ENCODE measurements at regions not wholly inside any gene's neighbourhood (a gene's known extent, or its start where the extent isn't known, plus 50 kb on each side); places are given as distances from the start of the nearest gene placed in this dataset.

- in situ Hi-C loops (cut with MboI; ENCODE audit: low sequenced_read_pairs), result no loop called here
These were observed 541.0 kb downstream of the FGF9 start for GRCh38 chr13:22211876-22212275.

- in situ Hi-C loops (cut with MboI; ENCODE audit: low sequenced_read_pairs), result no loop called here
These were observed 541.7 kb downstream of the FGF9 start for GRCh38 chr13:22212576-22212975.

- in situ Hi-C loops (cut with MboI; ENCODE audit: low sequenced_read_pairs), result no loop called here
These were observed 543.3 kb downstream of the FGF9 start for GRCh38 chr13:22214184-22214583.

GRCh38 chr13:22218797-22219196 is 547.9 kb downstream of the FGF9 start:
- in situ Hi-C loops (cut with MboI; ENCODE audit: low sequenced_read_pairs), result no loop called here

- in situ Hi-C loops (cut with MboI; ENCODE audit: low sequenced_read_pairs), result no loop called here
These were observed 548.8 kb downstream of the FGF9 start for GRCh38 chr13:22219709-22220108.

GRCh38 chr13:22220151-22221135 is 549.6 kb downstream of the FGF9 start:
- in situ Hi-C loops (cut with MboI; ENCODE audit: low sequenced_read_pairs), result no loop called here

GRCh38 chr13:22223411-22223810 is 552.5 kb downstream of the FGF9 start:
- in situ Hi-C loops (cut with MboI; ENCODE audit: low sequenced_read_pairs), result no loop called here

GRCh38 chr13:22226086-22226485 is 555.2 kb downstream of the FGF9 start:
- in situ Hi-C loops (cut with MboI; ENCODE audit: low sequenced_read_pairs), result no loop called here

- in situ Hi-C loops (cut with MboI; ENCODE audit: low sequenced_read_pairs), result no loop called here
These were observed 557.0 kb downstream of the FGF9 start for GRCh38 chr13:22227895-22228294.

GRCh38 chr13:22229916-22230315 is 559.0 kb downstream of the FGF9 start:
- in situ Hi-C loops (cut with MboI; ENCODE audit: low sequenced_read_pairs), result no loop called here

- in situ Hi-C loops (cut with MboI; ENCODE audit: low sequenced_read_pairs), result no loop called here
These were observed 561.3 kb downstream of the FGF9 start for GRCh38 chr13:22232186-22232585.

- in situ Hi-C loops (cut with MboI; ENCODE audit: low sequenced_read_pairs), result no loop called here
These were observed 564.5 kb downstream of the FGF9 start for GRCh38 chr13:22235285-22235949.

- in situ Hi-C loops (cut with MboI; ENCODE audit: low sequenced_read_pairs), result no loop called here
These were observed 565.0 kb downstream of the FGF9 start for GRCh38 chr13:22235950-22236290.

GRCh38 chr13:22238269-22238668 is 567.4 kb downstream of the FGF9 start:
- in situ Hi-C loops (cut with MboI; ENCODE audit: low sequenced_read_pairs), result no loop called here

- in situ Hi-C loops (cut with MboI; ENCODE audit: low sequenced_read_pairs), result no loop called here
These were observed 569.8 kb downstream of the FGF9 start for GRCh38 chr13:22240716-22241115.

- in situ Hi-C loops (cut with MboI; ENCODE audit: low sequenced_read_pairs), result no loop called here
These were observed 572.7 kb downstream of the FGF9 start for GRCh38 chr13:22243469-22244163.

- in situ Hi-C loops (cut with MboI; ENCODE audit: low sequenced_read_pairs), result no loop called here
These were observed 581.5 kb downstream of the FGF9 start for GRCh38 chr13:22252281-22252830.

GRCh38 chr13:22253107-22253506 is 582.2 kb downstream of the FGF9 start:
- in situ Hi-C loops (cut with MboI; ENCODE audit: low sequenced_read_pairs), result no loop called here

GRCh38 chr13:22256111-22256639 is 585.3 kb downstream of the FGF9 start:
- in situ Hi-C loops (cut with MboI; ENCODE audit: low sequenced_read_pairs), result no loop called here

GRCh38 chr13:22262001-22262885 is 591.4 kb downstream of the FGF9 start:
- in situ Hi-C loops (cut with MboI; ENCODE audit: low sequenced_read_pairs), result no loop called here

All from HL-60/S4 (cell line).